ENCODE measurements at regions not wholly inside any gene's neighbourhood (a gene's known extent, or its start where the extent isn't known, plus 50 kb on each side); places are given as distances from the start of the nearest gene placed in this dataset.

DNA sequence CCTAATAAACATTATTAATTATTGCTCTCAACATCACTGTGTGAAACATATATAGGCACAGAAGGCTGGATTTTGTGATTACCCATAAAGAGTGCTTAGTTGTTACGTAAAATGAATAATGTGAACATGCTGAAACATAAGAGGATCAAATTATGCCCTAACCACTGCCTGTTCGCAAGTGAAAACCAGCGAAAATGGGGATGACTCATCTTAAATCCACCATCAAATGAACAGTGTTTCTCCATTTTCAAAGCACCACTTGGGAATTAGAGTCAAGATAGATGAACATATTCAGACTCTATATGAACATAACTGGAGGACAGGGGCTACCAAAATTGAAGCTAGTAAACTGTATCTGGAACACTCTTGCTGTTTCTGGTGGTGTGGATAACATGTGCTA is 386.2 kb downstream of the HHIPL2 start:
- TF ChIP-seq, protein P1, sequence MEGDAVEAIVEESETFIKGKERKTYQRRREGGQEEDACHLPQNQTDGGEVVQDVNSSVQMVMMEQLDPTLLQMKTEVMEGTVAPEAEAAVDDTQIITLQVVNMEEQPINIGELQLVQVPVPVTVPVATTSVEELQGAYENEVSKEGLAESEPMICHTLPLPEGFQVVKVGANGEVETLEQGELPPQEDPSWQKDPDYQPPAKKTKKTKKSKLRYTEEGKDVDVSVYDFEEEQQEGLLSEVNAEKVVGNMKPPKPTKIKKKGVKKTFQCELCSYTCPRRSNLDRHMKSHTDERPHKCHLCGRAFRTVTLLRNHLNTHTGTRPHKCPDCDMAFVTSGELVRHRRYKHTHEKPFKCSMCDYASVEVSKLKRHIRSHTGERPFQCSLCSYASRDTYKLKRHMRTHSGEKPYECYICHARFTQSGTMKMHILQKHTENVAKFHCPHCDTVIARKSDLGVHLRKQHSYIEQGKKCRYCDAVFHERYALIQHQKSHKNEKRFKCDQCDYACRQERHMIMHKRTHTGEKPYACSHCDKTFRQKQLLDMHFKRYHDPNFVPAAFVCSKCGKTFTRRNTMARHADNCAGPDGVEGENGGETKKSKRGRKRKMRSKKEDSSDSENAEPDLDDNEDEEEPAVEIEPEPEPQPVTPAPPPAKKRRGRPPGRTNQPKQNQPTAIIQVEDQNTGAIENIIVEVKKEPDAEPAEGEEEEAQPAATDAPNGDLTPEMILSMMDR (IDR thresholded peaks at IDR 0.05 in 8 of 11, conservative IDR thresholded peaks at IDR 0.05 in 3 of 11), result no peak
- no peak for TF ChIP-seq POLR2AphosphoS5 (IDR thresholded peaks at IDR 0.05)
- no peak for TF ChIP-seq POLR2A (IDR thresholded peaks at IDR 0.05)
